ENCODE measurements at regions not wholly inside any gene's neighbourhood (a gene's known extent, or its start where the extent isn't known, plus 50 kb on each side); places are given as distances from the start of the nearest gene placed in this dataset.
"Not testable (repeated sequence)": the region's sequence is repeated elsewhere in the genome, so short reads cannot be mapped to it uniquely, and the experiment has no call there.

DNA sequence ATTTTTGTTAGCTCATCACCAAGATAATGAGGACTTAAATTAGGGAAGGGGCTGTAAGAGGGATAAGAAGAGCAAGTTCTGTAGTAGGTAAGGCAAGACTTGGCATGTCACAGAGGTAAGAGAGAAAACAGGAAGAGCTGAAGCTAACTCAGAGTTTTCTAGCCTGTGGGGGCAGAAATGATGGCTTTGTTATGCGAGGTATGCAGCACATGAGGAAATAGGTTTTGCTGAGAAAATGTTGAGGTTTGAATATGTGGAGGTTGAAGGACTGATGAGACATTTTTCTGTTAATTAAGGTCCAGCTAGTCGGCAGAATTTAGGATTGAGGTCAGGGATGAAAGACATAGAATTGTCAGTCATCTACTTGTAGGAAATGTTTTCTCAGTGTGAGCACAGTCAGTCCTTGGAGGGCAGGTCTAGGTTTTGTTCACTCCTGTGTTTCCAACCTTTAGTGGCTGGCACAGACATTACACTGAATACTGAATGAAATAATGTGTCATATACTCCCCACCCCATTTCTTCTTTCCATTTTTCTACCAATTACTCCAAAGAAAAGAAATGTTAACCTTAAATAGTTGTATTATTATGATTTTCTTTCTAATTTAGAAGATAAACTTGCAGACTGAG lies 154.0 kb upstream of the AADAT start:
- DNase-seq (ENCODE audit: low spot score in 2 of 2): no peak
- in situ Hi-C loops (cut with MboI; ENCODE audit: low sequenced_read_pairs): no loop called here
- H3K36me3 ChIP-seq (replicated peaks): no peaks in the 10 kb centered on the region
- no peak overlapping the region for H3K4me3 ChIP-seq
- H3K4me1 ChIP-seq: no peaks in the 10 kb centered on the region
- H3K9me3 ChIP-seq: no peaks in the 10 kb centered on the region
- H3K27me3 ChIP-seq (ENCODE audit: low read depth): no peaks in the 10 kb centered on the region

- DNase-seq (ENCODE audit: low spot score in 2 of 2): no peak
- Histone ChIP-seq H3K9me3 (no peaks in the 10 kb centered on the region), H3K4me1 (no peaks in the 10 kb centered on the region), H3K36me3 (replicated peaks) (no peaks in the 10 kb centered on the region), H3K4me3 (no peak overlapping the region), H3K27me3 (ENCODE audit: low read depth) (no peaks in the 10 kb centered on the region)
- in situ Hi-C loops (cut with MboI; ENCODE audit: low sequenced_read_pairs): no loop called here
Measured at GRCh38 chr4:170242471-170242870, 152.7 kb upstream of the AADAT start.

- in situ Hi-C loops (cut with MboI; ENCODE audit: low sequenced_read_pairs): no loop called here
- no peaks in the 10 kb centered on the region for H3K36me3 ChIP-seq (replicated peaks)
Measured at GRCh38 chr4:170234800-170235199, 145.0 kb upstream of the AADAT start.

GRCh38 chr4:170231377-170231776 lies 141.6 kb upstream of the AADAT start:
- H3K27me3 ChIP-seq (ENCODE audit: low read depth): peaks cover 6% of the 10 kb centered on the region; the same call in 1 of the 2 replicates
- H3K4me1 ChIP-seq: no peaks in the 10 kb centered on the region
- no peak overlapping the region for H3K4me3 ChIP-seq
- no peaks in the 10 kb centered on the region for H3K9me3 ChIP-seq
- DNase-seq (ENCODE audit: low spot score in 2 of 2): no peak
- no peaks in the 10 kb centered on the region for H3K36me3 ChIP-seq (replicated peaks)
- in situ Hi-C loops (cut with MboI; ENCODE audit: low sequenced_read_pairs): no loop called here

More at GRCh38 chr4:170234800-170235199, 145.0 kb upstream of the AADAT start:
- no peak for DNase-seq (ENCODE audit: low spot score in 2 of 2)
- H3K4me3 ChIP-seq: no peak overlapping the region
- H3K27me3 ChIP-seq (ENCODE audit: low read depth): peaks cover 6% of the 10 kb centered on the region; the same call in 1 of the 2 replicates
- H3K9me3 ChIP-seq: no peaks in the 10 kb centered on the region
- no peaks in the 10 kb centered on the region for H3K4me1 ChIP-seq

GRCh38 chr4:170230242-170230641 lies 140.5 kb upstream of the AADAT start:
- Histone ChIP-seq H3K36me3 (replicated peaks) (no peaks in the 10 kb centered on the region), H3K27me3 (ENCODE audit: low read depth) (peaks cover 6% of the 10 kb centered on the region; the same call in 1 of the 2 replicates), H3K9me3 (no peaks in the 10 kb centered on the region), H3K4me3 (no peak overlapping the region), H3K4me1 (no peaks in the 10 kb centered on the region)
- DNase-seq (ENCODE audit: low spot score in 2 of 2): no peak
- in situ Hi-C loops (cut with MboI; ENCODE audit: low sequenced_read_pairs): no loop called here

DNA sequence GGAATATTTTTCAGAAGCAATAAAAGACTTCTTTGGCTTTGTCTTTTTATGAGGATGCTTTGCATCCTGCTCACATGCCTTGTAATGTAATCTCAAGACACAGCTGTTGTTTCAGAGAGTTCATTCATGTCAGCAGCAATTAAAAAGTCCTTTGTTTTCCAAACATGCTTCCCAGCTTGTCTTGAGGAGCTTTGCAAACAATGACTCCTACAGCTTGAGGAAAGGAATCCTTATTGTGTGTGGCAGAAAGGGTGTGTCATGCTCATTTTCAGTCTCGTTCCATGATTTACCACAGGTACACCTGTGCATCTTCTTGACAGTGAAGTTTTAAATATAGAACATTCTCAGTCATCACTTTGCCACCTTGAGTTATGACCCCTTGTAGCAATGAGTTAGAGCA lies 139.2 kb upstream of the AADAT start:
- Histone ChIP-seq H3K9me3 (no peaks in the 10 kb centered on the region), H3K4me1 (no peaks in the 10 kb centered on the region), H3K4me3 (no peak overlapping the region), H3K27me3 (ENCODE audit: low read depth) (peaks cover 6% of the 10 kb centered on the region; the same call in 1 of the 2 replicates), H3K36me3 (replicated peaks) (no peaks in the 10 kb centered on the region)
- in situ Hi-C loops (cut with MboI; ENCODE audit: low sequenced_read_pairs): no loop called here
- DNase-seq (ENCODE audit: low spot score in 2 of 2): no peak

GRCh38 chr4:170227928-170228327 lies 138.2 kb upstream of the AADAT start:
- H3K27me3 ChIP-seq (ENCODE audit: low read depth): peaks cover 6% of the 10 kb centered on the region; the same call in 1 of the 2 replicates
- no peak for DNase-seq (ENCODE audit: low spot score in 2 of 2)
- in situ Hi-C loops (cut with MboI; ENCODE audit: low sequenced_read_pairs): no loop called here

GRCh38 chr4:170226288-170226687 lies 136.5 kb upstream of the AADAT start:
- no peak overlapping the region for H3K4me3 ChIP-seq
- no peaks in the 10 kb centered on the region for H3K4me1 ChIP-seq
- no peaks in the 10 kb centered on the region for H3K9me3 ChIP-seq
- H3K27me3 ChIP-seq (ENCODE audit: low read depth): peaks cover 3% of the 10 kb centered on the region; the same call in 1 of the 2 replicates
- in situ Hi-C loops (cut with MboI; ENCODE audit: low sequenced_read_pairs): no loop called here
- no peaks in the 10 kb centered on the region for H3K36me3 ChIP-seq (replicated peaks)
- DNase-seq (ENCODE audit: low spot score in 2 of 2): no peak

More at GRCh38 chr4:170227928-170228327, 138.2 kb upstream of the AADAT start:
- H3K36me3 ChIP-seq (replicated peaks): no peaks in the 10 kb centered on the region
- no peaks in the 10 kb centered on the region for H3K9me3 ChIP-seq
- H3K4me1 ChIP-seq: no peaks in the 10 kb centered on the region
- no peak overlapping the region for H3K4me3 ChIP-seq

- Histone ChIP-seq H3K27me3 (ENCODE audit: low read depth) (no peaks in the 10 kb centered on the region), H3K4me3 (no peak overlapping the region), H3K36me3 (replicated peaks) (no peaks in the 10 kb centered on the region), H3K4me1 (no peaks in the 10 kb centered on the region), H3K9me3 (no peaks in the 10 kb centered on the region)
- in situ Hi-C loops (cut with MboI; ENCODE audit: low sequenced_read_pairs): no loop called here
- DNase-seq (ENCODE audit: low spot score in 2 of 2): no peak
Measured at GRCh38 chr4:170214731-170215130, 125.0 kb upstream of the AADAT start.

DNA sequence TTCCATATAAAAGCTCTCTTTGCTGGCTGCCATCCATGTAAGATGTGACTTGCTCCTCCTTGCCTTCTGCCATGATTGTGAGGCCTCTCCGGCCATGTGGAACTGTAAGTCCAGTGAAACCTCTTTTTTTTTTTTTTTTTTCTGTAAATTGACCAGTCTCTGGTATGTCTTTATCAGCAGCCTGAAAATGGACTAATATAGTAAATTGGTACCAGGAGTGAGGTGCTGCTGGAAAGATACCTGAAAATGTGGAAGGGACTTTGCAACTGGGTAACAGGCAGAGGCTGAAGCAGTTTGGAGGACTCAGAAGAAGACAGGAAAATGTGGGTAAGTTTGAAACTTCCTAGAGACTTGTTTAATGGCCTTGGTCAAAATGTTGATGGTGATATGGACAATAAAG lies 124.3 kb upstream of the AADAT start:
- Histone ChIP-seq H3K4me3 (no peak overlapping the region), H3K4me1 (no peaks in the 10 kb centered on the region), H3K36me3 (replicated peaks) (no peaks in the 10 kb centered on the region), H3K9me3 (no peaks in the 10 kb centered on the region), H3K27me3 (ENCODE audit: low read depth) (no peaks in the 10 kb centered on the region)
- in situ Hi-C loops (cut with MboI; ENCODE audit: low sequenced_read_pairs): no loop called here
- DNase-seq (ENCODE audit: low spot score in 2 of 2): no peak

- Histone ChIP-seq H3K4me1 (no peaks in the 10 kb centered on the region), H3K36me3 (replicated peaks) (no peaks in the 10 kb centered on the region), H3K9me3 (no peaks in the 10 kb centered on the region), H3K27me3 (ENCODE audit: low read depth) (no peaks in the 10 kb centered on the region), H3K4me3 (no peak overlapping the region)
- in situ Hi-C loops (cut with MboI; ENCODE audit: low sequenced_read_pairs): no loop called here
- DNase-seq (ENCODE audit: low spot score in 2 of 2): no peak
Measured at GRCh38 chr4:170202721-170203120, 113.0 kb upstream of the AADAT start.

GRCh38 chr4:170198747-170199146 lies 109.0 kb upstream of the AADAT start:
- DNase-seq (ENCODE audit: low spot score in 2 of 2): no peak
- Histone ChIP-seq H3K9me3 (no peaks in the 10 kb centered on the region), H3K36me3 (replicated peaks) (no peaks in the 10 kb centered on the region), H3K4me3 (no peak overlapping the region), H3K27me3 (ENCODE audit: low read depth) (no peaks in the 10 kb centered on the region), H3K4me1 (no peaks in the 10 kb centered on the region)
- in situ Hi-C loops (cut with MboI; ENCODE audit: low sequenced_read_pairs): no loop called here

DNA sequence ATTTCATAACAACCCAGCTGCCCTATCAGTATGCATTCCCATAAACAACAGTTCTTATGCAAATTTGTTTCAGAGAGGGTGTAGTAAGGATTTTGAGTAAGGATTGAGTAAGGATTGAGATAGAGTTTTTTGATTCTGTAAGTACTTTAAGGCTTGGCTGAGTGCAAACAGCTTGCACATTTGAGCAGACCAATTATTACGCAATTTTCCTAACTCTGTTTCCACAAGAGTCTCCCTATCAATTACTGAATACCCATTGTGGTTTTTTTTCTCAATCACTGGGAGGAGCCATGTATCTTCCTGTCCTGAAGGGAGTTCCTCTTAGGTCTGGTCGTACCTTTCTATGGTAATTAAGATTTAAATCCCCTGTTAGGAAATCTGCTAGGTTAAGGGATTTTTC lies 105.0 kb upstream of the AADAT start:
- H3K27me3 ChIP-seq (ENCODE audit: low read depth); H3K36me3 ChIP-seq (replicated peaks); in situ Hi-C loops (cut with MboI; ENCODE audit: low sequenced_read_pairs); H3K4me3 ChIP-seq; H3K4me1 ChIP-seq; H3K9me3 ChIP-seq; DNase-seq (ENCODE audit: low spot score in 2 of 2): not testable (repeated sequence)

GRCh38 chr4:170193496-170193895 lies 103.7 kb upstream of the AADAT start:
- Histone ChIP-seq H3K4me1 (no peaks in the 10 kb centered on the region), H3K27me3 (ENCODE audit: low read depth) (no peaks in the 10 kb centered on the region), H3K4me3 (no peak overlapping the region), H3K36me3 (replicated peaks) (no peaks in the 10 kb centered on the region), H3K9me3 (no peaks in the 10 kb centered on the region)
- DNase-seq (ENCODE audit: low spot score in 2 of 2): no peak
- in situ Hi-C loops (cut with MboI; ENCODE audit: low sequenced_read_pairs): no loop called here

DNA sequence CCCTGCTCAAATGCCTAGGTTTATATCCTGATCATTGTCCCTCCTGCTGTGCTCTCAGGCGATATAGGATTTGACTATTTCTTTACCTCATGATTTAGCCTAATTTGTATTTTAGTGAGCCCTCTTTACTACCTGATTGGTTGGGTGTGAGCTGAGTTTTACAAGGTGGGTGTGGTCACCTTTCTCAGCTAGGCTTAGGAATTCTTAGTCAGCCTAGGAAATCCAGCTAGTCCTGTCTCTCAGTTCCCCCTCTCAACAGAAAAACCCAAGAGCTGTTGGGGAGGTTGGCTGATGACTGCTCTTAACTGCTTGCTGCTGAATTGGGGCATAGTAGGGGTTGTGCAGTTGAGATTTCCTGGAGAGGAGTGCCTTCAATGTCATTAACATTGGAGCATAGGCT lies 100.5 kb upstream of the AADAT start:
- no peak for DNase-seq (ENCODE audit: low spot score in 2 of 2)
- in situ Hi-C loops (cut with MboI; ENCODE audit: low sequenced_read_pairs): no loop called here
- Histone ChIP-seq H3K27me3 (ENCODE audit: low read depth) (no peaks in the 10 kb centered on the region), H3K36me3 (replicated peaks) (no peaks in the 10 kb centered on the region), H3K4me1 (no peaks in the 10 kb centered on the region; the same call in 1 of the 2 replicates), H3K9me3 (no peaks in the 10 kb centered on the region), H3K4me3 (no peak overlapping the region)
